H9 (cell line): ENCODE measurements at regions not wholly inside any gene's neighbourhood (a gene's known extent, or its start where the extent isn't known, plus 50 kb on each side); places are given as distances from the start of the nearest gene placed in this dataset.

Source experiments
- DNase-seq: peaks from one replicate; pipeline ENCODE4 v3.0.0-alpha.2; 2017
- H2AFZ ChIP-seq: one replicate; pipeline ENCODE4 v1.6.1; 2013; ENCODE audit warnings: mild to moderate bottlenecking, low read length, control low read depth, moderate library complexity
- H2AK5ac ChIP-seq: 2 replicates; pipeline ENCODE4 v1.6.1; 2013; ENCODE audit warnings: low read length, control low read depth, mixed read lengths; ENCODE audit not compliant: insufficient read length
- H2BK120ac ChIP-seq: one replicate; pipeline ENCODE4 v1.6.1; 2013; ENCODE audit warnings: low read depth, mild to moderate bottlenecking, low read length, control low read depth, inconsistent platforms; ENCODE audit not compliant: poor library complexity, severe bottlenecking
- H2BK12ac ChIP-seq: 2 replicates; pipeline ENCODE4 v1.6.1; 2013; ENCODE audit warnings: low read length, control low read depth, mixed read lengths, low read depth; ENCODE audit not compliant: insufficient read length
- H2BK15ac ChIP-seq: 2 replicates; pipeline ENCODE4 v1.6.1; 2013; ENCODE audit warnings: low read depth, low read length, control low read depth
- H2BK20ac ChIP-seq: one replicate; pipeline ENCODE4 v1.6.1; 2013; ENCODE audit warnings: low read depth, mild to moderate bottlenecking, low read length, control low read depth, inconsistent platforms; ENCODE audit not compliant: poor library complexity, severe bottlenecking
- H2BK5ac ChIP-seq: 2 replicates; pipeline ENCODE4 v1.6.1; 2013; ENCODE audit warnings: low read length, control low read depth, mixed read lengths; ENCODE audit not compliant: insufficient read length
- H3K14ac ChIP-seq: 2 replicates; pipeline ENCODE4 v1.6.1; 2013; ENCODE audit warnings: low read length, control low read depth; ENCODE audit not compliant: insufficient read depth
- H3K18ac ChIP-seq: 2 replicates; pipeline ENCODE4 v1.6.1; 2013; ENCODE audit warnings: low read depth, mild to moderate bottlenecking, mixed read lengths, low read length, control low read depth; ENCODE audit not compliant: insufficient read length
- H3K23ac ChIP-seq: 2 replicates; pipeline ENCODE4 v1.6.1; 2013; ENCODE audit warnings: low read length, control low read depth, mixed read lengths, low read depth; ENCODE audit not compliant: insufficient read length
- H3K23me2 ChIP-seq: 2 replicates; pipeline ENCODE4 v1.6.1; 2013; ENCODE audit warnings: low read depth, mild to moderate bottlenecking, mixed read lengths, low read length, control low read depth; ENCODE audit not compliant: insufficient read length, poor library complexity, severe bottlenecking
- H3K27ac ChIP-seq: 2 replicates; pipeline ENCODE4 v1.5.1; 2013; ENCODE audit warnings: low read length, control low read depth, mixed read lengths, low read depth; ENCODE audit not compliant: insufficient read length
- H3K27me3 ChIP-seq: 2 replicates; pipeline ENCODE4 v1.6.1; 2013; ENCODE audit warnings: low read length, control low read depth, inconsistent platforms; ENCODE audit not compliant: insufficient read depth
- H3K4ac ChIP-seq: 2 replicates; pipeline ENCODE4 v1.6.1; 2013; ENCODE audit warnings: low read depth, mild to moderate bottlenecking, control low read depth, inconsistent platforms, low read length, moderate library complexity
- H3K4me1 ChIP-seq: 2 replicates; pipeline ENCODE4 v1.6.1; 2013; ENCODE audit warnings: low read length, control low read depth, inconsistent platforms; ENCODE audit not compliant: insufficient read depth
- H3K4me2 ChIP-seq: 2 replicates; pipeline ENCODE4 v1.6.1; 2013; ENCODE audit warnings: low read length, control low read depth, mixed read lengths; ENCODE audit not compliant: insufficient read length, insufficient read depth
- H3K56ac ChIP-seq: 2 replicates; pipeline ENCODE4 v1.6.1; 2013; ENCODE audit warnings: low read depth, mild to moderate bottlenecking, mixed read lengths, low read length, control low read depth; ENCODE audit not compliant: insufficient read length
- H3K79me1 ChIP-seq: 2 replicates; pipeline ENCODE4 v1.6.1; 2013; ENCODE audit warnings: low read depth, mild to moderate bottlenecking, moderate library complexity, low read length, control low read depth, inconsistent platforms; ENCODE audit not compliant: insufficient read depth, poor library complexity, severe bottlenecking
- H3K79me2 ChIP-seq: 2 replicates; pipeline ENCODE4 v1.6.1; 2013; ENCODE audit warnings: low read length, control low read depth, inconsistent platforms; ENCODE audit not compliant: insufficient read depth
- H3K9ac ChIP-seq: 2 replicates; pipeline ENCODE4 v1.6.1; 2013; ENCODE audit warnings: low read length, control low read depth, mixed read lengths; ENCODE audit not compliant: insufficient read length; ENCODE audit errors: extremely low read depth
- H3K9me3 ChIP-seq: one replicate; pipeline ENCODE4 v1.6.1; 2013; ENCODE audit warnings: low read depth, low read length, inconsistent platforms; ENCODE audit not compliant: control insufficient read depth
- H3T11ph ChIP-seq: one replicate; pipeline ENCODE4 v1.6.1; 2013; ENCODE audit warnings: mild to moderate bottlenecking, low read length, control low read depth, inconsistent platforms
- H4K20me1 ChIP-seq: one replicate; pipeline ENCODE4 v1.6.1; 2013; ENCODE audit not compliant: control insufficient read depth, insufficient read length, insufficient read depth
- H4K5ac ChIP-seq: 2 replicates; pipeline ENCODE4 v1.6.1; 2013; ENCODE audit warnings: low read depth, mild to moderate bottlenecking, mixed read lengths, low read length, control low read depth; ENCODE audit not compliant: insufficient read length
- H4K8ac ChIP-seq: replicated peaks from 2 replicates; pipeline ENCODE4 v1.6.1; 2013; ENCODE audit warnings: low read length, control low read depth, mixed read lengths, low read depth; ENCODE audit not compliant: insufficient read length
- H4K91ac ChIP-seq: 2 replicates; pipeline ENCODE4 v1.6.1; 2013; ENCODE audit warnings: low read depth, mild to moderate bottlenecking, moderate library complexity, mixed read lengths, low read length, control low read depth; ENCODE audit not compliant: insufficient read length
- H3K27ac Mint-ChIP-seq, 3 experiments: 2 replicates in 2 of 3; 3 replicates in 1 of 3; pipeline ENCODE4 v1.8.0; 2020 to 2021; ENCODE audit warnings: mixed read lengths in 3 of 3, mild to moderate bottlenecking in 1 of 3, moderate library complexity in 1 of 3
- H3K27me3 Mint-ChIP-seq: 2 replicates; pipeline ENCODE4 v1.8.0; 2021; ENCODE audit warnings: low read depth, mild to moderate bottlenecking, moderate library complexity, mixed read lengths
- H3K36me3 Mint-ChIP-seq, 3 experiments: 2 replicates in 2 of 3; 3 replicates in 1 of 3; pipeline ENCODE4 v1.8.0; 2020 to 2021; ENCODE audit warnings: low read depth in 3 of 3, mixed read lengths in 3 of 3; ENCODE audit not compliant: insufficient read depth in 1 of 3
- H3K4me1 Mint-ChIP-seq, 2 experiments: 2 replicates each; pipeline ENCODE4 v1.8.0; 2020; ENCODE audit warnings: mixed read lengths in 2 of 2
- H3K4me3 Mint-ChIP-seq, 2 experiments: 2 replicates in 1 of 2; 3 replicates in 1 of 2; pipeline ENCODE4 v1.8.0; 2020 to 2021; ENCODE audit warnings: mild to moderate bottlenecking in 2 of 2, mixed read lengths in 2 of 2, moderate library complexity in 1 of 2
- H3K9me3 Mint-ChIP-seq, 2 experiments: 2 replicates in 1 of 2; 3 replicates in 1 of 2; pipeline ENCODE4 v1.8.0; 2020; ENCODE audit warnings: mild to moderate bottlenecking in 2 of 2, mixed read lengths in 2 of 2, moderate library complexity in 1 of 2
- WGBS: extraction: QIAGEN DNeasy Blood & Tissue Kit; methylation state at CpG from one replicate; pipeline ENCODE4 v1.1.7; 2013; ENCODE audit warnings: missing lambda C conversion rate, low lambda C conversion rate, mixed read lengths; ENCODE audit not compliant: insufficient read length; ENCODE audit errors: extremely low coverage; 5-methylcytosine and 5-hydroxymethylcytosine counted together
- TF ChIP-seq, protein P1 (sequence below): fragments of 200-600 bp; sonication (generic); conservative IDR thresholded peaks from 3 replicates; pipeline ENCODE4 v1.8.0; 2021; ENCODE audit warnings: antibody characterized with exemption, mild to moderate bottlenecking

GRCh38 chr5:165175041-165175440 is 1669.6 kb downstream of the MAT2B start:
- Histone ChIP-seq H2AK5ac (no peak overlapping the region), H3K23ac (no peak overlapping the region), H2BK12ac (no peak overlapping the region), H2AFZ (no peak overlapping the region), H3K4me1 (peaks cover 2% of the 10 kb centered on the region; the same call in 1 of the 2 replicates), H4K5ac (no peak overlapping the region), H2BK5ac (no peak overlapping the region), H3K18ac (no peak overlapping the region), H3K9me3 (no peaks in the 10 kb centered on the region), H3K23me2 (no peaks in the 10 kb centered on the region), H3K4ac (no peak overlapping the region), H3K4me2 (no peak overlapping the region), H3K79me2 (no peaks in the 10 kb centered on the region), H3K27ac (no peak overlapping the region), H3K56ac (no peak overlapping the region), H2BK20ac (no peak overlapping the region), H2BK120ac (no peak overlapping the region), H3K9ac (no peak overlapping the region), H3K14ac (no peak overlapping the region), H4K8ac (no peak overlapping the region), H3K27me3 (no peaks in the 10 kb centered on the region), H4K20me1 (no peaks in the 10 kb centered on the region), H3K79me1 (no peaks in the 10 kb centered on the region), H3T11ph (no peak overlapping the region), H2BK15ac (no peak overlapping the region), H4K91ac (no peak overlapping the region)
- no peak for DNase-seq
- Mint-ChIP-seq H3K4me3 (no peak overlapping the region), H3K4me1 (peaks cover 9% of the 10 kb centered on the region in 2 experiments), H3K27me3 (no peaks in the 10 kb centered on the region), H3K9me3 (no peaks in the 10 kb centered on the region; a peak in 1 of 5 replicates), H3K27ac (no peak overlapping the region), H3K36me3 (no peaks in the 10 kb centered on the region)
- TF ChIP-seq, protein P1, sequence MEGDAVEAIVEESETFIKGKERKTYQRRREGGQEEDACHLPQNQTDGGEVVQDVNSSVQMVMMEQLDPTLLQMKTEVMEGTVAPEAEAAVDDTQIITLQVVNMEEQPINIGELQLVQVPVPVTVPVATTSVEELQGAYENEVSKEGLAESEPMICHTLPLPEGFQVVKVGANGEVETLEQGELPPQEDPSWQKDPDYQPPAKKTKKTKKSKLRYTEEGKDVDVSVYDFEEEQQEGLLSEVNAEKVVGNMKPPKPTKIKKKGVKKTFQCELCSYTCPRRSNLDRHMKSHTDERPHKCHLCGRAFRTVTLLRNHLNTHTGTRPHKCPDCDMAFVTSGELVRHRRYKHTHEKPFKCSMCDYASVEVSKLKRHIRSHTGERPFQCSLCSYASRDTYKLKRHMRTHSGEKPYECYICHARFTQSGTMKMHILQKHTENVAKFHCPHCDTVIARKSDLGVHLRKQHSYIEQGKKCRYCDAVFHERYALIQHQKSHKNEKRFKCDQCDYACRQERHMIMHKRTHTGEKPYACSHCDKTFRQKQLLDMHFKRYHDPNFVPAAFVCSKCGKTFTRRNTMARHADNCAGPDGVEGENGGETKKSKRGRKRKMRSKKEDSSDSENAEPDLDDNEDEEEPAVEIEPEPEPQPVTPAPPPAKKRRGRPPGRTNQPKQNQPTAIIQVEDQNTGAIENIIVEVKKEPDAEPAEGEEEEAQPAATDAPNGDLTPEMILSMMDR: no peak
- WGBS: no CpG with 5 or more reads among the region's 2 CpGs
